ENCODE measurements at regions not wholly inside any gene's neighbourhood (a gene's known extent, or its start where the extent isn't known, plus 50 kb on each side); places are given as distances from the start of the nearest gene placed in this dataset.

DNA sequence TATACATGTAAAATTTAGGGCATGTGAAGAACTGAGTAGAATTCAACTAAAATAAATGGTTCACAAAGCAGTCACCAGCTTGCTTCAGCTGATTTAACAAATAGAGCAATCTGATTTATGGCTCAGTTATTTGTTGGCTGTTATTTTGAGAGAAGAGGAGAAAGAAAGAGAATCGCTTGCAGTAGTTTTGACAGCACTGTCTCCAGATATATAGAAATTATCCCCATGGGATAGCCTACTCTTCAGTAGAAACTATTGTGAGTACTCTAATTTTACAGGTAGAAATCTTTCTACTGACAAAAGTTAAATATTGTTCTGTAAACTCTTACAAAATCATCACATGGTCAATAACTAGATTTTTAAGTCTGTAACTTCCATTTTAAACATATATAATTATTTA lies 1098.2 kb downstream of the MRPL39 start:
- no peak for TF ChIP-seq GATA3 (IDR thresholded peaks at IDR 0.05; ENCODE audit: low read depth, low read length)
- TF ChIP-seq GATA2 (IDR thresholded peaks at IDR 0.05; ENCODE audit: low read depth, low read length): no peak
